ENCODE measurements at regions not wholly inside any gene's neighbourhood (a gene's known extent, or its start where the extent isn't known, plus 50 kb on each side); places are given as distances from the start of the nearest gene placed in this dataset.

GRCh38 chr16:82259731-82260130, 89.7 kb upstream of the MPHOSPH6 start:
- no peaks in the 10 kb centered on the region; a peak in 1 of 4 replicates for H3K27me3 ChIP-seq (replicated peaks in 1 of 2; ENCODE audit: control insufficient read depth in 2 of 2, insufficient read depth in 2 of 2, low read length in 1 of 2)
- no peaks in the 10 kb centered on the region for H3K79me2 ChIP-seq (ENCODE audit: control insufficient read depth, insufficient read depth, low read length)
- BruUV-seq (replicated peaks), result no TSS peak
- no peaks in the 10 kb centered on the region for H3K4me1 ChIP-seq (ENCODE audit: control insufficient read depth, insufficient read depth, low read length)
- no peak for DNase-seq (ENCODE audit: low read depth, low spot score)
- SMC1A ChIA-PET (ENCODE audit: uncharacterized antibody, unreplicated experiment), result no interaction called here
- H3K4me2 ChIP-seq (ENCODE audit: control insufficient read depth, insufficient read depth), result no peak overlapping the region
- FAIRE-seq, result no peak
- 100% methylated on average over 1 of the region's 1 CpG for WGBS (ENCODE audit: insufficient coverage, insufficient replicate concordance, low lambda C conversion rate, missing lambda C conversion rate)
- no peaks in the 10 kb centered on the region for H4K20me1 ChIP-seq (ENCODE audit: control insufficient read depth, insufficient read depth)
- H2AFZ ChIP-seq (ENCODE audit: control insufficient read depth, low read depth, low read length), result no peak overlapping the region
- H3K27ac ChIP-seq (ENCODE audit: control insufficient read depth, insufficient read depth), result no peak overlapping the region
- POLR2A ChIA-PET, result no interaction called here
- H3K4me3 ChIP-seq, result no peak overlapping the region
- H3K36me3 ChIP-seq (ENCODE audit: control insufficient read depth in 2 of 2, insufficient read depth in 2 of 2, low read length in 1 of 2), result no peaks in the 10 kb centered on the region
- no peak overlapping the region for H3K9ac ChIP-seq (ENCODE audit: control insufficient read depth, insufficient read depth, low read length)
- intact Hi-C loops (cut with micrococcal nuclease; ENCODE audit: unreplicated experiment), result loop anchor here (5.0 to 10.0 kb wide), 2 partner anchors 325 to 958 kb away; no protein-coding TSS in a partner anchor
- in situ Hi-C loops (cut with MboI), result loop anchor here (5.0 to 10.0 kb wide), 2 partner anchors 365 to 958 kb away; partner anchors contain the start of gene CDH13
- RAD21 ChIA-PET (ENCODE audit: unreplicated experiment), result no interaction called here
- no peaks in the 10 kb centered on the region; the same call in 2 of the 3 replicates for H3K9me3 ChIP-seq (replicated peaks; ENCODE audit: control insufficient read depth, insufficient read depth, low read length)
- CTCF ChIA-PET, result interaction anchor here (0.5 kb wide), 1 partner anchor 595 kb away, joined by 3 read pairs; no protein-coding TSS in a partner anchor
- ATAC-seq, result no peak
- TF ChIP-seq CBX5 (IDR thresholded peaks at IDR 0.05; ENCODE audit: low read depth) (no peak), IRF4 (IDR thresholded peaks at IDR 0.05; ENCODE audit: low read depth, low read length) (no peak), NKRF (conservative IDR thresholded peaks at IDR 0.05) (no peak), SRF (IDR thresholded peaks at IDR 0.05; ENCODE audit: low read depth in 2 of 2, low read length in 2 of 2) (no peak), BHLHE40 (IDR thresholded peaks at IDR 0.05; ENCODE audit: borderline replicate concordance in 1 of 2, low read depth in 2 of 2, low read length in 1 of 2) (no peak), ATF3 (IDR thresholded peaks at IDR 0.05; ENCODE audit: borderline replicate concordance, extremely low read depth, low read depth, low read length) (no peak), IKZF1 (conservative IDR thresholded peaks at IDR 0.05) (no peak), HSF1 (IDR thresholded peaks at IDR 0.05; ENCODE audit: low read depth, low read length) (no peak), CHD1 (IDR thresholded peaks at IDR 0.05; ENCODE audit: low read depth, low read length) (no peak), CHD2 (IDR thresholded peaks at IDR 0.05; ENCODE audit: borderline replicate concordance, low read depth, low read length) (no peak), RELA (IDR thresholded peaks at IDR 0.05; ENCODE audit: borderline replicate concordance, partially characterized antibody) (no peak), JUND (IDR thresholded peaks at IDR 0.05; ENCODE audit: low read depth, low read length) (no peak)
- TF ChIP-seq, protein P1, sequence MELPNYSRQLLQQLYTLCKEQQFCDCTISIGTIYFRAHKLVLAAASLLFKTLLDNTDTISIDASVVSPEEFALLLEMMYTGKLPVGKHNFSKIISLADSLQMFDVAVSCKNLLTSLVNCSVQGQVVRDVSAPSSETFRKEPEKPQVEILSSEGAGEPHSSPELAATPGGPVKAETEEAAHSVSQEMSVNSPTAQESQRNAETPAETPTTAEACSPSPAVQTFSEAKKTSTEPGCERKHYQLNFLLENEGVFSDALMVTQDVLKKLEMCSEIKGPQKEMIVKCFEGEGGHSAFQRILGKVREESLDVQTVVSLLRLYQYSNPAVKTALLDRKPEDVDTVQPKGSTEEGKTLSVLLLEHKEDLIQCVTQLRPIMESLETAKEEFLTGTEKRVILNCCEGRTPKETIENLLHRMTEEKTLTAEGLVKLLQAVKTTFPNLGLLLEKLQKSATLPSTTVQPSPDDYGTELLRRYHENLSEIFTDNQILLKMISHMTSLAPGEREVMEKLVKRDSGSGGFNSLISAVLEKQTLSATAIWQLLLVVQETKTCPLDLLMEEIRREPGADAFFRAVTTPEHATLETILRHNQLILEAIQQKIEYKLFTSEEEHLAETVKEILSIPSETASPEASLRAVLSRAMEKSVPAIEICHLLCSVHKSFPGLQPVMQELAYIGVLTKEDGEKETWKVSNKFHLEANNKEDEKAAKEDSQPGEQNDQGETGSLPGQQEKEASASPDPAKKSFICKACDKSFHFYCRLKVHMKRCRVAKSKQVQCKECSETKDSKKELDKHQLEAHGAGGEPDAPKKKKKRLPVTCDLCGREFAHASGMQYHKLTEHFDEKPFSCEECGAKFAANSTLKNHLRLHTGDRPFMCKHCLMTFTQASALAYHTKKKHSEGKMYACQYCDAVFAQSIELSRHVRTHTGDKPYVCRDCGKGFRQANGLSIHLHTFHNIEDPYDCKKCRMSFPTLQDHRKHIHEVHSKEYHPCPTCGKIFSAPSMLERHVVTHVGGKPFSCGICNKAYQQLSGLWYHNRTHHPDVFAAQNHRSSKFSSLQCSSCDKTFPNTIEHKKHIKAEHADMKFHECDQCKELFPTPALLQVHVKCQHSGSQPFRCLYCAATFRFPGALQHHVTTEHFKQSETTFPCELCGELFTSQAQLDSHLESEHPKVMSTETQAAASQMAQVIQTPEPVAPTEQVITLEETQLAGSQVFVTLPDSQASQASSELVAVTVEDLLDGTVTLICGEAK (IDR thresholded peaks at IDR 0.05; ENCODE audit: borderline replicate concordance), result no peak

Data from GM12878 (cell line).